ENCODE measurements at regions not wholly inside any gene's neighbourhood (a gene's known extent, or its start where the extent isn't known, plus 50 kb on each side); places are given as distances from the start of the nearest gene placed in this dataset.
A peak's percentile ranks its signal among the peaks of the same experiment; 100 is the strongest.

- Histone ChIP-seq H3K9me3 (ENCODE audit: insufficient read depth, low read length) (no peaks in the 10 kb centered on the region), H2AFZ (ENCODE audit: low read depth, low read length, severe bottlenecking) (no peak overlapping the region), H3K4me3 (ENCODE audit: insufficient read depth, low read length, poor library complexity, severe bottlenecking) (no peak overlapping the region), H3K9ac (ENCODE audit: low read length) (no peak overlapping the region), H3K4me2 (ENCODE audit: low read depth, low read length, poor library complexity, severe bottlenecking) (no peak overlapping the region), H4K20me1 (ENCODE audit: low read depth, low read length) (no peaks in the 10 kb centered on the region), H3F3A (ENCODE audit: insufficient read depth) (peaks cover 5% of the 10 kb centered on the region; the same call in 1 of the 2 replicates), H3K27me3 (ENCODE audit: low read length) (no peaks in the 10 kb centered on the region), H3K9me2 (replicated peaks; ENCODE audit: insufficient read depth, low read length) (no peaks in the 10 kb centered on the region), H3K36me3 (ENCODE audit: low read length) (no peaks in the 10 kb centered on the region), H3K79me2 (ENCODE audit: insufficient read depth, low read length) (no peaks in the 10 kb centered on the region), H3K27ac (ENCODE audit: low read depth, low read length) (no peak overlapping the region)
- no peak for TF ChIP-seq EZH2phosphoT487 (conservative IDR thresholded peaks at IDR 0.05; ENCODE audit: low read length)
- TF ChIP-seq, protein P1, sequence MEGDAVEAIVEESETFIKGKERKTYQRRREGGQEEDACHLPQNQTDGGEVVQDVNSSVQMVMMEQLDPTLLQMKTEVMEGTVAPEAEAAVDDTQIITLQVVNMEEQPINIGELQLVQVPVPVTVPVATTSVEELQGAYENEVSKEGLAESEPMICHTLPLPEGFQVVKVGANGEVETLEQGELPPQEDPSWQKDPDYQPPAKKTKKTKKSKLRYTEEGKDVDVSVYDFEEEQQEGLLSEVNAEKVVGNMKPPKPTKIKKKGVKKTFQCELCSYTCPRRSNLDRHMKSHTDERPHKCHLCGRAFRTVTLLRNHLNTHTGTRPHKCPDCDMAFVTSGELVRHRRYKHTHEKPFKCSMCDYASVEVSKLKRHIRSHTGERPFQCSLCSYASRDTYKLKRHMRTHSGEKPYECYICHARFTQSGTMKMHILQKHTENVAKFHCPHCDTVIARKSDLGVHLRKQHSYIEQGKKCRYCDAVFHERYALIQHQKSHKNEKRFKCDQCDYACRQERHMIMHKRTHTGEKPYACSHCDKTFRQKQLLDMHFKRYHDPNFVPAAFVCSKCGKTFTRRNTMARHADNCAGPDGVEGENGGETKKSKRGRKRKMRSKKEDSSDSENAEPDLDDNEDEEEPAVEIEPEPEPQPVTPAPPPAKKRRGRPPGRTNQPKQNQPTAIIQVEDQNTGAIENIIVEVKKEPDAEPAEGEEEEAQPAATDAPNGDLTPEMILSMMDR (IDR thresholded peaks at IDR 0.05; ENCODE audit: insufficient read depth, low read length, poor library complexity, severe bottlenecking) = no peak
These were observed 148.2 kb downstream of the TRIM27 start for GRCh38 chr6:28775405-28776129.

DNA sequence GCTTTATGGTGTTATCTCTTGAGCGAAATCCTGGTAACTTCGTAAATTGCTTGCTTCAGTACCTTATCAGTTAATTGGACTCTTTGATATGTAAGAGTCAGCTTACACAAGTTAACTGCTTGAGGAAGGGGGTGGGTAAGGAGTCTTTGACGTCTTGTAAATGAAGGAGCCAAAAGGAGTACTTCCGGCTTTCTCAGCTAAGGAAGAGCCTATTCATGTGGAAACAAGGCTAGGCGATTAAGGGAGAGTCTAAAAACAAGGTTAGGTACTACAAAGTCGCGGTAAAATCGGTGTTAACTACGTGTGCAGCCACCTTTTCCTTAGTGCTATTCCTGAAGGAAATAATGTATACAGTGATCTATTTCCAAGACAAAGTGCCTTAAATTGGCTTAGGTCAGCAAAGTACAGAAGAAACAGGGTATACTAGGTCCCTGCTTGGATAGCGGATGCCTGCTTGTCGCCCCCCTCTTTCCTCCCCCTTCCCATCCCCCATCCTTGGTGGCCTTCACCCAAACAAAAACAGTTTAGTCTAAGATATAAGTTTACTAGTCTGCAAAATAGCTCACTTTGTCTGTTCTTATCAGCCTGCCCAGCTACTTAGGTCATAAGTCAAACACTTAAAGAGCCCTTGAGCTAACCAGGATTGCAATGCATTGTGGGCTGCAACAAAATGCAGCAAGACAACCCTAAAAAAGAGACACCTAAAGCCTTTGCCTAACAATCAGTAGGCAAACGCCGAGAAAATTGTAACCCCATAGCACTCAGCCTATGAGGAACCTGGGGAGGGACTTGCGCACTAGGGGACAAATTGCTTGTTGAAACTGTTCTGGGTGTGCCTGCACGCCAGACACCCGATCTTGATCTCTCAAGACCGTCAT is 147.3 kb downstream of the TRIM27 start:
- no peak overlapping the region for H3K9ac ChIP-seq (ENCODE audit: low read length)
- peaks cover 13% of the 10 kb centered on the region; the same call in 1 of the 2 replicates for H3F3A ChIP-seq (ENCODE audit: insufficient read depth)
- H3K27ac ChIP-seq (ENCODE audit: low read depth, low read length) = no peak overlapping the region
- no peaks in the 10 kb centered on the region for H3K79me2 ChIP-seq (ENCODE audit: insufficient read depth, low read length)
- H3K4me3 ChIP-seq (ENCODE audit: insufficient read depth, low read length, poor library complexity, severe bottlenecking) = no peak overlapping the region
- TF ChIP-seq, protein P1 (IDR thresholded peaks at IDR 0.05; ENCODE audit: insufficient read depth, low read length, poor library complexity, severe bottlenecking) = no peak
- TF ChIP-seq EZH2phosphoT487 (conservative IDR thresholded peaks at IDR 0.05; ENCODE audit: low read length) = no peak
- H3K9me2 ChIP-seq (replicated peaks; ENCODE audit: insufficient read depth, low read length) = no peaks in the 10 kb centered on the region
- H3K36me3 ChIP-seq (ENCODE audit: low read length) = no peaks in the 10 kb centered on the region
- H2AFZ ChIP-seq (ENCODE audit: low read depth, low read length, severe bottlenecking) = peak overlapping the region; percentile 17
- no peaks in the 10 kb centered on the region for H3K27me3 ChIP-seq (ENCODE audit: low read length)
- H3K4me2 ChIP-seq (ENCODE audit: low read depth, low read length, poor library complexity, severe bottlenecking) = no peak overlapping the region
- no peaks in the 10 kb centered on the region for H3K9me3 ChIP-seq (ENCODE audit: insufficient read depth, low read length)
- no peaks in the 10 kb centered on the region for H4K20me1 ChIP-seq (ENCODE audit: low read depth, low read length)

GRCh38 chr6:28777147-28777461 is 146.7 kb downstream of the TRIM27 start:
- Histone ChIP-seq H3K27ac (ENCODE audit: low read depth, low read length) (no peak overlapping the region), H3K27me3 (ENCODE audit: low read length) (no peaks in the 10 kb centered on the region), H3K9ac (ENCODE audit: low read length) (no peak overlapping the region), H3K9me3 (ENCODE audit: insufficient read depth, low read length) (no peaks in the 10 kb centered on the region), H3K4me2 (ENCODE audit: low read depth, low read length, poor library complexity, severe bottlenecking) (no peak overlapping the region), H4K20me1 (ENCODE audit: low read depth, low read length) (no peaks in the 10 kb centered on the region), H3K79me2 (ENCODE audit: insufficient read depth, low read length) (no peaks in the 10 kb centered on the region), H3K9me2 (replicated peaks; ENCODE audit: insufficient read depth, low read length) (no peaks in the 10 kb centered on the region), H2AFZ (ENCODE audit: low read depth, low read length, severe bottlenecking) (no peak overlapping the region), H3K36me3 (ENCODE audit: low read length) (no peaks in the 10 kb centered on the region), H3K4me3 (ENCODE audit: insufficient read depth, low read length, poor library complexity, severe bottlenecking) (no peak overlapping the region), H3F3A (ENCODE audit: insufficient read depth) (peaks cover 15% of the 10 kb centered on the region; the same call in 1 of the 2 replicates)
- no peak for TF ChIP-seq EZH2phosphoT487 (conservative IDR thresholded peaks at IDR 0.05; ENCODE audit: low read length)
- TF ChIP-seq, protein P1 (IDR thresholded peaks at IDR 0.05; ENCODE audit: insufficient read depth, low read length, poor library complexity, severe bottlenecking) = no peak
